NCI-H2227 treated with DMSO at 0.1 percent for 48 hours (cell line): ENCODE measurements at regions not wholly inside any gene's neighbourhood (a gene's known extent, or its start where the extent isn't known, plus 50 kb on each side); places are given as distances from the start of the nearest gene placed in this dataset.

Source experiments
- DNase-seq: peaks from one replicate; lab custom pipeline; 2025; lab: John Stamatoyannopoulos, UW

GRCh38 chr1:29865051-29865450, 628.7 kb downstream of the PTPRU start:
- no peak for DNase-seq

- DNase-seq: no peak
Measured at GRCh38 chr1:29864431-29865022, 628.2 kb downstream of the PTPRU start.

DNA sequence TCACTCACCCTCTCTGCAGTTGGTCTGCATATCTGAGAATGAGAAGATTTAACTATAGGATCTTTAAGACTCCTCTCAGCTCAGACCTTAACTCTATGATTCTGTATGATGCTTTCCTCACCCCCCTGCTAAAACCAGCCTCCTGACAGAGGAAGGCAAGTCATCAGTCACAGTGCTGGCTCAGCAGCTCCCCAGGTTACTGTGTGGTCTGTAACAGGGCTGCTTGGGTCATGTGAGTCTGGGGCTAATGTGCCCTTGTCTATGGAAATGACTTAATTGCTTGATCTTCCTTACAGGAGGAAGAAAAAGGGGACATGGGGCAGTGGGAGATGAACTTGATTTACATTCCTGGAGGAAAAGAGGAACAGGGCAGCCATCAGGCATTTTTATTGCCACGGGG, 625.6 kb downstream of the PTPRU start:
- no peak for DNase-seq

GRCh38 chr1:29861446-29861845, 625.1 kb downstream of the PTPRU start:
- no peak for DNase-seq

DNA sequence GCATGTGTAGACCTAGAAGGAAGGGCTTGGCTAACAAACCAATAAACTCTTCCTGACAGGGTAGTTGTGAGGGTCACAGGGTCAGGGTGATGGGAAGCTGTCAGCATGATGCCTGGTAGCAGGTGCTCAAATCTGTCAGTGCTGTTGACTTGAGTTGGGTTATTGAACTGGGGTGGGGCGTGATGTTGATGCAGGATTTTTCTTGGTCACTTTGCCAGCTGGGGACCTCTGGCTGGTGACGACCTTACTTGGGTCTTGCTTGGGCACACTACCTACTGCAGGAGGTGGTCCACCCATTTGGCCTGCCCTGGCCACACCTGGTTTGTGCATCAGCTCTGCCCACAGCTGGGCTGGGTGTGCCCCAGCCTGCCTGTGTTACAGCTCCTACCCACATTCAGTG, 624.4 kb downstream of the PTPRU start:
- DNase-seq: no peak

GRCh38 chr1:29860056-29860455, 623.7 kb downstream of the PTPRU start:
- no peak for DNase-seq

- DNase-seq: no peak
Measured at GRCh38 chr1:29859126-29859525, 622.8 kb downstream of the PTPRU start.

DNA sequence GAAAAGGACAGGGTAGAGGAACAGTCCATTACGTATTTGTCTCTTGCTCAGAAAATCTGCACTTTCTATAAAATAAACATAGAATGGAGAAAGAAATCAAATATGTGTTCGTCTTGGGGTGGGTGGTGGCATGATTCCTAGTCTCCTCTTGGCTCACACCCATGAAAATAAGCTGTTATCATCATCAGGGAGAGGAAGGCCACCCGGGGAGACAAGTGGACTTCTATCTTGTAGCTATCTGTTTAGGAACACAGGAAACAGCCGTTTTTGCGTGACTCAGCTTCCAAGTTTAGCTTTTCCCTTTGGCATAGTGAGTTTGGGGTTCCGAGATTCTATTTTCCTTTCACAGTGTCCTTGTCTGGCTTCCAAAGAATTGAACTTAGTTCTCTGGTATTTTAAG, 622.3 kb downstream of the PTPRU start:
- no peak for DNase-seq

DNA sequence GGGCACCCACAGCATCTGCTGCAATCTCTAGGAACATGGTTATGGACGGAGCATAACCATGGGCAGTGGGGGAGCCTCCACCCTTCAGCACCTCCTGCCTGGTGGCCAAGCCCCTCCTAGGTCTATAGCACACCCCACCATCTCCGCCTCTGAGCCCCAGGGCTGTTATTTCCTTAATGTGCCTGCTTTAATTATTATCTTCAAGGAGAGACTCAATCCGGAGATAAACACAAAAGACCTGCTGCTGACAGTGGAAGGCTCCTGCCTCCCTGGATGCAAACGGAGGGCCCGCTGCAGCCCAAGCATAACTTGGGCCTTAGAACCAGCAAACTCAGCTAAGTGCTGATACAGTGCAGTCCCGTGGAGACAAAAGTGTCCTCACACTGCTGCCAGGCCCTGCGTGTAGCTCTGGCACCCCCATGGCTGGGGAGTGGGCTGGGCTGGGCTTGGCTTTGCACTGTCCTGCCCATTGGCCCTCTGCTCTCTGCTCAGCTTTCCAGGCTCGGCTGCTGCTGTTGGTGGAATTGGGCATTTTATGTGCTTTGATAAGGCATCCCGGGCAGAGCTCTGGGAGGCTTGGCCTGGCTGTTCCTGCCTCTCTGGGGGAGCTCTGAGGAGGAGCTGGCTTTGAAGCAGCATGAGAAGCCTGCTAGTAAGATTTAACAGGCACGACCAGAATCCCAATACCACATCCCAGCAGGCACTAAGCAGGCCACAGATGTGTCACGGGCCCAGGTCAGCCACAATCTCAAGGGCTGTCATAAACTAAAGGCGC, 620.2 kb downstream of the PTPRU start:
- peak; percentile 53 for DNase-seq

DNA sequence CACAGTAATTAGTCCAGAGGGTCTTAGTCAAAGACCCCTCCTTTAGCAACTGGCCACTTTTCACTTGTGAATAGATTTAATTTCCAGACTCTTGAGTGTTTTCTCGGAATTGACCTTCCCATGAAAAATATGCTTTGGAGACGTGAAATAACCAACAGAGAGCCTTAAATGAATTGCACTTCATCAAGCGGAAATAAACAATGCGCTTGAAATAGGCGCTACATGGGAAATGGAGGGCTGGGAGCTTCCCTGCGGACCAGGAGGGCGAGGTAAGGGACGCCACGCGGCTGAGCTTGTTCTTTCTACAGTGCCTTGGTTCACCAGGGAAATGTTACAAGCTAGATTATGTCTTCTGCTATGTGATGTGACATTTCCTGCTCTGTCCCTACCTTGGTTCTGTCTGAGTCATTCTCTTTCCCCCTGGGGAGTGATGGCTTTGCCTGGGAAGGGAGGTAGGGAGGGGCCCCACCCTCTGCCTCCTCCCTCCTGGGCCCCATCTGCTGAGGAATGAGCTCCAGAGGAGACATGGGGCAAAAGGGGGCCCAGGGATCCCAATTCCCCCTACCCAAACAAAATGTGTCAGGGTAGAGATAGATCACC, 619.3 kb downstream of the PTPRU start:
- no peak for DNase-seq

GRCh38 chr1:29854700-29855276, 618.5 kb downstream of the PTPRU start:
- no peak for DNase-seq

DNA sequence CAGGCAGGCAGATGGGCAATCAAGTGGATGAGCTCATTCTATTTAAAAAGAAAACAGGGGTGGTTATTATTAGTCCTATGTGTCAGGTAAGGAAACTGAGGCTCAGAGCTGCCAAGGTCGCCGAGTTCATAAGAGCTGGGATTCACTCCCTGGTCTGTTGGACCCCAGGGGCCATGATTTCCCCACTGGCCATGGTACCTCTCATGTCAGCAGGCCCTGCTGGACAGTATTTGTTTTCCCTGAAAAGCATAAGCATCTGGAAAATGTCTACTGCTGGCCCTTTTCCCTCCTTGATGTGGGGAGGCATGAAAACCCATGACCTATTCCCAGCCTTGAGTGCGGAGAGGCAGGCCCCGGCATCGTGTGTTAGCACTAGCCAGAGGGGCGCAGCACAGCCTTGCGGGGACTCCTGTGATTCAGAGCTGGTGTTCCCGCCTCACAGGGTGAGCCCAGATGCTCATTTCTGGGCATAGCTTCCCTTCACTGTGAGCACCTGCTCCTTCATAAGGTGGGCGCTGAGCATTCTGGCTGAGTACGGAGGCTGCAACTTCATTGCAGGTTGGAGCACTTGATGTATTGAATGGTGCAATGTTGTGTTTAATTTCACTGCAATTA, 617.5 kb downstream of the PTPRU start:
- no peak for DNase-seq

GRCh38 chr1:29852248-29852647, 615.9 kb downstream of the PTPRU start:
- DNase-seq: no peak

DNA sequence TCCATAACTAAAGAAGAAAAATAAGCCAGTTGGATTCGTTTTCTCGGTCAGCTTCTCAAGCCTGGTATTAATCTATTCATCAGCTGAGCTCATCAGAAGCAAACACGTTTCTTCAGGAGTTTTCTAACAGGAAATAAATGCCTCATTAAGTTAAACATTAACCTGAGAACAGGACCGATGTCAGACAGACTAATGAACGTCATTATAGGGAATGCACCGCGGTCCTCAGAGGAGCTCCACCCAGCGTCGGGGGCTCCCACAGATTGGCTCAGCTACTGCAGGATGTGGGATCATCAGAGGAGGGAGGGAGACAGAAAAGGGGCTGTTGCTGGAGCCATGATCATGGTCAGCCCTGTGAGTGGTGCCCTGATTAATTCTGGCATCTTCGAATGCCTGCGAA, 615.4 kb downstream of the PTPRU start:
- no peak for DNase-seq

- DNase-seq: no peak
Measured at GRCh38 chr1:29849991-29850757, 613.9 kb downstream of the PTPRU start.

DNA sequence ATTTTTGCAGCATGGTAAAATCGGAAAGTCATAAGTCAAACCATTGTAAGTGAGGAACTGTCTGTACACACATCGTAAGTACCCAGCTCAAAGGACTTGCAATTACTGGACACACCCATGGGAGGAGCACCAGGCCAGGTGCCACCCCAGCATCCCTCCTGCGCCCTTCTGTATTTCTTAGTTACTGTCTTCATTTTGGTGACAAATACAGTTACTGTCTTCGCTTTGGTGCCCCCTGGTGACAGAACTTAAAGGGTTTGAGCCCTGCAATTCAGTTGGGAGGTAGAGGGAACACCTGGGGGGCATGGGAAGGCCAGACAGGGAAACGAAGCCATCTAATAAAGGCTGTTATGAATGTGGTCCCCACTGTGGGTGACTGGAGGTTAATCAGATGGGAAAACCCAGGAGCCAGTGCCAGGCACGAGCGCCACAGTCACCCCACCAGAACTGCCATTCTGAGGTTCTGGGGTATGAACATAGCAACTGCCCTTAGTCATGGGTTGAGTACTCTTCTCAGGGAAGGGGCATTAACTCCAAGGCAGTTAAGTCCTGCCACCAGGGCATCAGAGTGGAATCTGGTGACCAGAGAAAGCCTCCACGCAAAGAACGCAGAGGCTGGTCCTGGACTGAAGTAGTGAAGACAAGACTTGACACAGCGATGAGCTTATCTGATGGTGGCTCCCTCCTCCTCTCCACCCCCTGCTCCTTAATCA, 612.9 kb downstream of the PTPRU start:
- DNase-seq: no peak

GRCh38 chr1:29845910-29846309, 609.6 kb downstream of the PTPRU start:
- no peak for DNase-seq

DNA sequence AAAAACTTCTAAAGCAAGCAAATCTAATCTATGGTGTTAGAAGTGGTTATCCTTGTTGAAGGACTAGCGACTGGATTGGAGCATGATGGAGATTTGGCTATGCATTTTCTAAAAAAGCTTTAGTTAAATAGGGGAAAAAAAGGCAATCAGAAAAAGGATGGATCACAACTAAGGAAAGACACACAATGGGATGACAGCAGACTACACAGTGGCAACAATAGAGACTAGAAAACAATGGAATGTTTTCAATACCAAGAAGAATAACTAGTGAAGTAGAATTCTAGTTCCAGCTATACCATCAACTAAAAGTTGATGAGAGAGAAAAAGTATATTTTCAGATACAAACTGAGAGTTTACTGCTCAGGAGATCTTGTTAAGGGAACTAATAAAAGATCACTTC, 605.8 kb downstream of the PTPRU start:
- DNase-seq: no peak

- no peak for DNase-seq
Measured at GRCh38 chr1:29839726-29840125, 603.4 kb downstream of the PTPRU start.

DNA sequence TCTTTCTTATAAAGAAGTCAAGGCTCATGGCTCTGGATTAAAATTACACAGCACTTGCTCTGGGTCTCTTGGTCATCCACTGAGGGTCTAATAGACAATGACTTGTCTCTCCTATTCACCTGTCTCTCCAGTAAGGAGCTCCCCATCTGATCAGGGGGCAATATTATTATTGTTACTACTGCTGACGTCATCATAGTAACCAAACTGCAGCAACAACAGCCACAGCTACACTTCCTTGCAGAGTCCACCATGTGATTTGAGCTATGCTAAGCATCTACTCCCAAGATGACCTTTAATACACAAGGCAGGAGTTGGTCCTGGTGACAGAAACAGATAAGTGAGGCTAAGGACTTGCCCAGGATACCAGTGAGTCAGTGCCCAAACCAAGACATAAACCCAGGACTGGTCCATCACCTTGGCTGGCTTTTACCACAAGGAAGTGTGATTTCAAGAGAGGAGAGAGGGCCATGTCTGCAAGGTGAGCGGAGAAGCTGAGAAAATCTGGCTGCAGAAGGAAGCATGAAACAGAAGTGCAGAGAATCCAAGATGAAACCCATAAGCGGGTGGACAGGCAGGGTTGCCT, 602.5 kb downstream of the PTPRU start:
- DNase-seq: no peak
